ENCODE measurements at regions not wholly inside any gene's neighbourhood (a gene's known extent, or its start where the extent isn't known, plus 50 kb on each side); places are given as distances from the start of the nearest gene placed in this dataset.
"Not testable (repeated sequence)": the region's sequence is repeated elsewhere in the genome, so short reads cannot be mapped to it uniquely, and the experiment has no call there.

GRCh38 chr3:96324087-96324486 lies 490.3 kb upstream of the EPHA6 start:
- no peak for DNase-seq (ENCODE audit: low spot score)

GRCh38 chr3:96330795-96331194 lies 483.6 kb upstream of the EPHA6 start:
- no peak for DNase-seq (ENCODE audit: low spot score)

GRCh38 chr3:96331341-96331740 lies 483.1 kb upstream of the EPHA6 start:
- DNase-seq (ENCODE audit: low spot score): no peak

GRCh38 chr3:96334779-96335178 lies 479.6 kb upstream of the EPHA6 start:
- DNase-seq (ENCODE audit: low spot score): no peak

- DNase-seq (ENCODE audit: low spot score): no peak
Measured at GRCh38 chr3:96347289-96347688, 467.1 kb upstream of the EPHA6 start.

DNA sequence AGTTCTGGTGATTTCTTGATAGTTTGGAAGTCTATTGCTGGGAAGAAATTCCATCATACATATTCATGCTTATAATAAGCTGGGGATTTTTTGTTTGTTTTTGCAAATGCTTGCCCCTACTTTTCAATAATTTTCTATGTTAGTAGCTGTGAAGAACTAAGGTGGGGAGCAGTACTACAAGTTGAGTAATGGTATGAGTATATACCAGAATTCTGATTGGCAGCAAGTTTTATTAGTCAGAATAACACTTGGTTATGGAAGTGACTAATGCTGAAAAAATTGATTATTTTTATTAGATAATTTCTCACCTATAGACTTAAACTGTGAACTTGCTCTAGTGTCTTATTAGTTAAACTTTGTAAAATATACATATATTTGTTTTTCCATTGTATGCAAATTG lies 462.8 kb upstream of the EPHA6 start:
- not testable (repeated sequence) for DNase-seq (ENCODE audit: low spot score)

DNA sequence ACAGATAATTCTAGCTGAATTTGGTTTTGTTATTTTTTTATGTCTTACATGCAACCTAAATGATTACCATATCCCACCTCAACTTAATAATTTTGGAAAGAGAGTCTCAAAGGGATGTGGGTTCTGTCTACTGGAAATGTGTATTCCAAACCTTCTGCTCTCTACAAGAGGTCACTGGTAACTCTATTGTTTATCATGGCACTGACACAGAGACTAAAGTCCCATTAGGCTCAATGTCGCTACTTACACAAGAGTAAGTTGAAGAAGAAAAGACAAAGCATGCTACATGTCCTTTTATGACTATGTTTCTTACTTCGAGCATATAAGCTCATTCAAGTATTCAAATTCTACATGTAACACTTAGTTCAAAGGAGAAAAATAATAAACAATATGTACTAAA lies 460.3 kb upstream of the EPHA6 start:
- DNase-seq (ENCODE audit: low spot score): no peak

- DNase-seq (ENCODE audit: low spot score): no peak
Measured at GRCh38 chr3:96354742-96355141, 459.7 kb upstream of the EPHA6 start.

DNA sequence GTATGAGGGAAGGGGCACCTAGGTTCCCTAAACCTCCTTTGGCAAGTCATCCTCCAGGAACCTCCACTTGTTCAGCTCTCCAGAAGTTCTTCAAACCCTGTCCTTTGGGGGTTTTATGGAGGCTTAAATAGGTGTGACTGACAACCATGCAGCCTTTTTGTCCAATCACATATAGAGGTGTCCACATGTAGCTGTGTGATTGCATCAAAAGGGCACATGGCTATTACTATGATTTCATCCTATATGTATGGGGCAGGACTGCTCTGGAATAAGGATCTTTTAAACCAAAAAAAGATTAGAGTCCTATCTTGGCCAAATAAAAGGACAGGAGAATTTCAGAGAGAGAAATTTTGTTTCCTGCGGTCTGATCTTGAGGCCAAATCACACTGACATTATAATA lies 453.2 kb upstream of the EPHA6 start:
- no peak for DNase-seq (ENCODE audit: low spot score)

DNA sequence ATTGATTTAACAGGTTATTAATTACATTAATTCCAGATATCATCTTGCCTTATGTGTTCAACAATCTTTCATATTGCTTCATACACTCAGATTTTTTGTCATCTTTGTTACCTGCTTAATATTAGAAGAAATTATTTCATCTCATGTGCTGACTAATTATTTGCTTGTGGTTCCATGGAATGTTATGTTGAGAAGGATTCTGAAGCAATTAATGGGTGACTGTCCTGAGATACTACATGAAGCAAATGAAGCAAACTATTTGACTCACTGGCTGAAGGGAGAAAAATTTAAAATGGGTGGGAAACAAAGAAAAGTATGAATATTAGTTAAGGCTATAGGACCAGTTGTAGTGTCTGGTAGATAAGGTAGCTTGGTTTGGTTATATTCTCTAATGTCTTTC lies 443.8 kb upstream of the EPHA6 start:
- DNase-seq (ENCODE audit: low spot score): no peak

DNA sequence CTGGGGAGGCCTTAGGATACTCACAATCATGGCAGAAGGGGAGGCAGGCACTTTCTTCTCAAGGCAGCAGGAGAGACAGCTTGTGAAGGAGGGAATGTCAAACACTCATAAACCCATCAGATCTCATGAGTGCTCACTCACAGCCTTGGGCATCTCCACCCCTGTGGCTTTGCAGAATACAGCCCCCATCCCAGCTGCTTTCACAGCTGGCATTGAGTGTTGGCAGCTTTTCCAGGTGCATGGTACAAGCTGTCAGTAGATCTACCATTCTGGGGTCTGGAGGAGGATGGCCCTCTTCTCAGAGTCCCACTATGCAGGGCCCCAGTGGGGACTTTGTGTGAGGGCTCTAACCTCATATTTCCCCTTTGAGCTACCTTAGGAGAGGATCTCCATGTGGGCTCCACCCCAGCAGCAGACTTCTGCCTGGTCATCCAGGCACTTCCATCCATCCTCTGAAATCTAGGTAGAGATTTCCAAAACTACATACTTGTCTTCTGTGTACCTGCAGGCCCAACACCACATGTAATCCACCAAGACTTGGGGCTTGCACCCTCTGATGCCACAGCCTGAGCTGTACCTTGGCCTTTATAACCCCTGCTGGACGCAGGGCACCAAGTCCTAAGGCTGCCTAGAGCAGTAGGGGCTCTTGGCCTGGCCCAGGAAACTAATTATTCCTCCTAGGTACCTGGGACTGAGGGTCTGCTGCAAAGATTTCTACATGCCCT lies 404.2 kb upstream of the EPHA6 start:
- no peak for DNase-seq (ENCODE audit: low spot score)

DNA sequence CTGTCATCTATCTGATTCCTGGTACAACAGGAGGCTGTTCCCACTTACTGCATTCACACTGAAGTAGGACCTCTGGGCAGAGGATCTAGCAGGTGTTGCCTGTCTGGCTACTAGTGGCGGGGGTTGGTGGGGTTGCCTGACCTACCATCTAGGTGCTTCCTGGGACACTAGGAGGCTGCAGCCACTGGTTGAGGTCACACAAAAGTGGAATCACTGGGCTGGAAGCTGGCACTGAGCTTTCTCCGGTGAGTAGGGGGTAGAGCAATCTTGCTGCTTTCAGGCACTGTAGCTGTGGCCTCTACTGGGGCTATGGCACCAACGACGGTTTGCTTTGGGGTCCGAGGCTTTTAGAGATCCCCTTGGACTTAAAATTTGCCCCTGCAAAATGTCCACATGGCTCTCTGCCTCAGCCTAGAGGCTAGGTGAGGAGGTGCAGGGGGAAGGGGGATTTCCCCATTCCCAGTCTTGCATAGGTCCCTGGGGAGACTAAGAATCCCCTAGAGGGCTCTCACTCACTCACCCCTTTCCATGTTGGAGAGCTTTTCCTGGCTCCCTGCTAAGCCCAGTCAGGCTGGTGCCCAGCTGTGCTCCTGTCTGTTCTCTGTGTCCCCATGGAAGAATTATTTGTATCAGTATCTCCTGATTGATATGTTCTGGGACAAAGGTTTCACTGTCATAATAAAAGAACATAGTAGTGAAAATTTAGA lies 397.7 kb upstream of the EPHA6 start:
- DNase-seq (ENCODE audit: low spot score): no peak

GRCh38 chr3:96428097-96428496 lies 386.3 kb upstream of the EPHA6 start:
- no peak for DNase-seq (ENCODE audit: low spot score)

DNA sequence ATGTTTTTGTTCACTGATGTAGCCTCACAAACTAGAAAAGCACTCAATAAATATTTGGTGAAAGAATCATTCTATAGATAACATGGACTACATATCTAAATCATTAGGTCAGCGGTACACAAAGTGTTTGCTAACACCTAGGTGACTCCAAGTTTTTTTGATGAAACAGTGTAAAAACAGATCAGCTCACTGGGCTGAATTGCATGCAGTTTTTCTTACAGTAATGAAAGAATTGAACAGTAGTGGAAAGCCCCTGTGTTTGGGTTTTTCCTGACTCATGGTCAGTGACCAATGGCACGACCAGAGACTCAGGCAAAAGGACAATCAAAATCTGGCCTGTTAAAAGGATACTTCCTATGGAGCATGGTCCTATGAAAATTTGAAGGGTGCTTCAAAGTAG lies 384.3 kb upstream of the EPHA6 start:
- DNase-seq (ENCODE audit: low spot score): no peak

- DNase-seq (ENCODE audit: low spot score): no peak
Measured at GRCh38 chr3:96434651-96435050, 379.7 kb upstream of the EPHA6 start.

- DNase-seq (ENCODE audit: low spot score): no peak
Measured at GRCh38 chr3:96449346-96449745, 365.0 kb upstream of the EPHA6 start.

GRCh38 chr3:96449803-96450202 lies 364.6 kb upstream of the EPHA6 start:
- DNase-seq (ENCODE audit: low spot score): no peak

DNA sequence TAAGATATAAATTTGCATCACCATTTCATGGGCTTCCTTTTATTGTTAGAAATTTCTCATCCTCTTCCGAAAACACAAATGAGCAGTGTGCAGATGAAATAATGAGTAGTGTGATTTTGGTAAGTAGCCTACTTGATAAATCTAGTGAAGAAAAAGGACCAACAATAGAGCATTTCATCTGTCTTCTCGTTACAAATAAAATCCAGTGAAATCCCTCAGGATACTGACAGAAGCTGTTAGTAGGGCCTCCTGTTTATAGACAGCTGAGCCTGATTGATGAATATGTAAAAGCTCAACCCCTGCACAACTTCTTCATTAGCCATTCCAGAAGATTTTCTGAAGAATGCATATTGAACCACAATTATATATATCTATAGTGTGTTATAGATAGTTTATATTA lies 363.7 kb upstream of the EPHA6 start:
- DNase-seq (ENCODE audit: low spot score): no peak

GRCh38 chr3:96465521-96465920 lies 348.9 kb upstream of the EPHA6 start:
- DNase-seq (ENCODE audit: low spot score): no peak

DNA sequence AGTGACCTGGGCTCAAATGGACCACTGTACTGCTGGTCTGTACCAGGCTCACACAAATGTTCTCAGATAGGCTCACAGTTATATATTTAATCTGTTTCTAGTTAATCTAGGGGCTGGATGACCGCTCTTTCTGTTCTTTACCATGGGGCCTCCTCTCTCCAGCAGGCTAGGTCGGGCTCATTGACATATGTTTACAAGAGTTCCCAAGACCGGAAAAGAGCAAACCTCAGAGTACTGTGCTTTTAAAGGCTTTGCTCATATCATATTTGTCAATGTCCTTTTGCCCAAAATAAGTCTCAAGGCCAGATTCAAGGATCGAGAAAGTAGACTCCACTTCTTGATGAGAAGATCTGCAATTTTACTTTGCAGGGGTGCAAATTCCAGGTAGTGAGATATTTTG lies 348.0 kb upstream of the EPHA6 start:
- DNase-seq (ENCODE audit: low spot score): no peak

DNA sequence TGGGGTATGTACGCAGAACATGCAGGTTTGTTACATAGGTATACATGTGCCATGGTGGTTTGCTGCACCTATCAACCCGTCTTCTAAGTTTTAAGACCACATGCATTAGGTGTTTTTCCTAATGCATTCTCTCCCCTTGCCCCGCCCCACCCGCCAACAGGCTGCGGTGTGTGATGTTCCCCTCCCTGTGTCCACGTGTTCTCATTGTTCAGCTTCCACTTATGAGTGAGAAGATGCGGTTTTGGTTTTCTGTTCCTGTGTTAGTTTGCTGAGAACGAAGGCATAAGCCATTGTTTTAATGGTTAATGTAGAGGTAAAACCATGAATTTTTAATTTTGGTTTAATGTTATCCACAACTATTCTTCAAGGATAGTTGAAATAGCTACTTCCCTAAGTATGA lies 346.8 kb upstream of the EPHA6 start:
- no peak for DNase-seq (ENCODE audit: low spot score)

GRCh38 chr3:96478496-96478895 lies 335.9 kb upstream of the EPHA6 start:
- DNase-seq (ENCODE audit: low spot score): no peak

DNA sequence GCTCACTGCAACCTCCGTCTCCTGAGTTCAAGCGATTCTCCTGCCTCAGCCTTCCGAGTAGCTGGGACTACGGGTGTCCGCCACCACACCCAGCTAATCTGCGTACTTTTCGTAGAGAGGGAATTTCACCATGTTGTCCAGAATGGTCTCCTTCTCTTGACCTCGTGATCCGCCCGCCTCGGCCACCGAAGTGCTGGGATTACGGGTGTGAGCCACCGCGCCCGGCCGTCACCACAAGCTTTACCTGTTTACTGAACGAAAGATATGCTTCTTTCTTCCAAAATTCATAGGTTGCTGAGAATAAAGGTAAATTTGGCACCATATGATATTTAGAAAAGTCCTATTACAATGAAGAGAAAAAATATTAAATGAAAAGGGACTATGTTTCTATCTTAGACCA lies 333.5 kb upstream of the EPHA6 start:
- no peak for DNase-seq (ENCODE audit: low spot score)

- not testable (repeated sequence) for DNase-seq (ENCODE audit: low spot score)
Measured at GRCh38 chr3:96483191-96483590, 331.2 kb upstream of the EPHA6 start.

All from NAMALWA (cell line).